ENCODE measurements at regions not wholly inside any gene's neighbourhood (a gene's known extent, or its start where the extent isn't known, plus 50 kb on each side); places are given as distances from the start of the nearest gene placed in this dataset.

DNA sequence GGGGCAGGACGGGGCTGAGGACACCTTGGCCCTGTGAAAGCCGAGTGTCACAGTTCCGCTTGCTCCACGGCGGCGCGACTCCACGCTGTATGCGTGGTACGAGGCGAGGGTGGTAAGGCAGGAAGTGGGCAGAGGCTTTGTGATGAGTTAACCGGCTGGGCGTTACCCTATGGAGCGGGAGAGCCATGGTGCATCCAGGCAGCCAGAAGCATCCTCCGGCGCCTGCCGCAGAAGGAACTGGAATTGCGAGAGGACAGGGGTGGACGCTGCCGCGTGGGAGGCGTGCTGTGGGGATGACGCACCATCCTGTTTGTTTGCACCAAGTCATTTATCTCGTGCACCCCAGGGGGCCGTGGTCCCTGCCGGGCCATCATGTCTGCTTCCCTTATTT is 643.9 kb downstream of the BRD1 start:
- DNase-seq: no peak
- H3K36me3 ChIP-seq (replicated peaks; ENCODE audit: insufficient read depth, low read length): no peaks in the 10 kb centered on the region
- H2AFZ ChIP-seq (ENCODE audit: low read length): no peak overlapping the region
- no peaks in the 10 kb centered on the region for H3K9me3 ChIP-seq (replicated peaks; ENCODE audit: insufficient read depth, low read length)
- H3K4me1 ChIP-seq (ENCODE audit: low read length): no peaks in the 10 kb centered on the region
- peaks cover 63% of the 10 kb centered on the region for H3K27me3 ChIP-seq (replicated peaks; ENCODE audit: insufficient read depth, low read length)
- H3K79me2 ChIP-seq (ENCODE audit: low read length): no peaks in the 10 kb centered on the region
- H3F3A ChIP-seq (ENCODE audit: insufficient read depth, low read length): no peaks in the 10 kb centered on the region
- H4K20me1 ChIP-seq (ENCODE audit: insufficient read depth, low read length): no peaks in the 10 kb centered on the region
- no peak overlapping the region for H3K9ac ChIP-seq (ENCODE audit: low read length)
- no peaks in the 10 kb centered on the region for H3K9me2 ChIP-seq (replicated peaks; ENCODE audit: insufficient read depth, low read length)
- no peak overlapping the region for H3K27ac ChIP-seq (ENCODE audit: low read length)
- no peak overlapping the region for H3K4me2 ChIP-seq (ENCODE audit: low read depth, low read length)
- no peak overlapping the region for H3K4me3 ChIP-seq (ENCODE audit: low read length)
- TF ChIP-seq EZH2 (optimal IDR thresholded peaks at IDR 0.05; ENCODE audit: low read depth, low read length): no peak
- TF ChIP-seq, protein P1, sequence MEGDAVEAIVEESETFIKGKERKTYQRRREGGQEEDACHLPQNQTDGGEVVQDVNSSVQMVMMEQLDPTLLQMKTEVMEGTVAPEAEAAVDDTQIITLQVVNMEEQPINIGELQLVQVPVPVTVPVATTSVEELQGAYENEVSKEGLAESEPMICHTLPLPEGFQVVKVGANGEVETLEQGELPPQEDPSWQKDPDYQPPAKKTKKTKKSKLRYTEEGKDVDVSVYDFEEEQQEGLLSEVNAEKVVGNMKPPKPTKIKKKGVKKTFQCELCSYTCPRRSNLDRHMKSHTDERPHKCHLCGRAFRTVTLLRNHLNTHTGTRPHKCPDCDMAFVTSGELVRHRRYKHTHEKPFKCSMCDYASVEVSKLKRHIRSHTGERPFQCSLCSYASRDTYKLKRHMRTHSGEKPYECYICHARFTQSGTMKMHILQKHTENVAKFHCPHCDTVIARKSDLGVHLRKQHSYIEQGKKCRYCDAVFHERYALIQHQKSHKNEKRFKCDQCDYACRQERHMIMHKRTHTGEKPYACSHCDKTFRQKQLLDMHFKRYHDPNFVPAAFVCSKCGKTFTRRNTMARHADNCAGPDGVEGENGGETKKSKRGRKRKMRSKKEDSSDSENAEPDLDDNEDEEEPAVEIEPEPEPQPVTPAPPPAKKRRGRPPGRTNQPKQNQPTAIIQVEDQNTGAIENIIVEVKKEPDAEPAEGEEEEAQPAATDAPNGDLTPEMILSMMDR (IDR thresholded peaks at IDR 0.05; ENCODE audit: low read length): no peak
- no peak for TF ChIP-seq EZH2phosphoT487 (IDR thresholded peaks at IDR 0.05; ENCODE audit: low read length)

DNA sequence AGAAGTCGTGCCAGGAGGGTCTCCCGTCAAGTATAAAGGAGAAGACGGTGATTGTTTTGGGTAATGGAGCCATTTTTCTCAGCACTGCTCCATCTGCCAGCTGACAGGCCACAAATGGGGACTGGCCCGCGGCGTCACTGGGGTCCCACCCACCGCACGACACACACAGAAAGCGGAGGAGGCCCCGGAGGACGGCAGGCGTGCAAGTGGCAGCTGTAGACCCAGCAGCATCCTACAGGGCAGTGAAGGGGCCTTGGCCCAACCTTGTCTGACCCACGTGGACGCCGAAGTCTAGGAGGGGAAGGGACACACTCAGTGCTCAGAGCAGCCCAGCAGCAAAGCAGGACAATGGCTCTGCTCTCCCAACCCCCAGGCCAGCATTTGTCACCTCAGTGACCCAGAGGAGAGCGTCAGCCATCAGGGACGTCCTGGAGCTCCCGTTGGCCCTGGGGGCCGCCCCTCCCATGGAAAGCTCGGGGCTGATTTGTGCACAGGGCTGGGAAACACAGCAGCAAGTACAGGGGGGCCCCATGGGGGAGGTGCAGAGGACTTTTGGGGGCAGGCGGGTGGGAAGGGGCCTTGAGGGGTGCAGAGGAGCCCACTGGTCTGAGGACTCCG is 644.4 kb downstream of the BRD1 start:
- Histone ChIP-seq H3K9ac (ENCODE audit: low read length) (no peak overlapping the region), H3K27ac (ENCODE audit: low read length) (no peak overlapping the region), H3K36me3 (replicated peaks; ENCODE audit: insufficient read depth, low read length) (no peaks in the 10 kb centered on the region), H3K9me3 (replicated peaks; ENCODE audit: insufficient read depth, low read length) (no peaks in the 10 kb centered on the region), H2AFZ (ENCODE audit: low read length) (no peak overlapping the region), H4K20me1 (ENCODE audit: insufficient read depth, low read length) (no peaks in the 10 kb centered on the region), H3K9me2 (replicated peaks; ENCODE audit: insufficient read depth, low read length) (no peaks in the 10 kb centered on the region), H3K27me3 (replicated peaks; ENCODE audit: insufficient read depth, low read length) (peaks cover 59% of the 10 kb centered on the region), H3K4me3 (ENCODE audit: low read length) (no peak overlapping the region), H3K4me1 (ENCODE audit: low read length) (no peaks in the 10 kb centered on the region), H3F3A (ENCODE audit: insufficient read depth, low read length) (no peaks in the 10 kb centered on the region), H3K79me2 (ENCODE audit: low read length) (no peaks in the 10 kb centered on the region), H3K4me2 (ENCODE audit: low read depth, low read length) (no peak overlapping the region)
- DNase-seq: no peak
- TF ChIP-seq EZH2 (optimal IDR thresholded peaks at IDR 0.05; ENCODE audit: low read depth, low read length): no peak
- no peak for TF ChIP-seq EZH2phosphoT487 (IDR thresholded peaks at IDR 0.05; ENCODE audit: low read length)
- TF ChIP-seq, protein P1 (IDR thresholded peaks at IDR 0.05; ENCODE audit: low read length): no peak

DNA sequence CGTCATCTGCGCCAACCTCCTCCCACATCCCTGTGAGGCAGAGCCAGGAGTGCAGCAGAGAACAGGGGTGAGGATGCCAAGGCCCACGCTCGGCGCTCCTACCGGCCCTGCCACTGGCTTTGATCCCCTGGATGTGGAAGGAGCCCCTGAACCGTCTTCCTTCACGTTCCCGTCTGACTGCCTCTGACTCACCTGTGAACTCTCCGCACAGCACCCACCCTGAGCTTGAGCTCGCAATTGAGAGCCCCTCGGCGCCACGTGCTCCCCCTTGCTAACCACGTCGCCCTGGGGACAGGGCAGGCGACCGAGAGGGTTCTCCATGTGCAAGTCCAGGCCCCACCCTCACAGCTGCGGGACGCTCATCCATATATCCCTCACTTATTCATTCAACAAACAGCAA is 645.3 kb downstream of the BRD1 start:
- Histone ChIP-seq H3K9me2 (replicated peaks; ENCODE audit: insufficient read depth, low read length) (no peaks in the 10 kb centered on the region), H3K27me3 (replicated peaks; ENCODE audit: insufficient read depth, low read length) (peaks cover 58% of the 10 kb centered on the region), H3K79me2 (ENCODE audit: low read length) (no peaks in the 10 kb centered on the region), H3K27ac (ENCODE audit: low read length) (no peak overlapping the region), H3K9me3 (replicated peaks; ENCODE audit: insufficient read depth, low read length) (no peaks in the 10 kb centered on the region), H3K9ac (ENCODE audit: low read length) (no peak overlapping the region), H3K4me2 (ENCODE audit: low read depth, low read length) (no peak overlapping the region), H3K4me1 (ENCODE audit: low read length) (no peaks in the 10 kb centered on the region), H3K36me3 (replicated peaks; ENCODE audit: insufficient read depth, low read length) (no peaks in the 10 kb centered on the region), H3K4me3 (ENCODE audit: low read length) (no peak overlapping the region), H2AFZ (ENCODE audit: low read length) (no peak overlapping the region), H3F3A (ENCODE audit: insufficient read depth, low read length) (no peaks in the 10 kb centered on the region), H4K20me1 (ENCODE audit: insufficient read depth, low read length) (no peaks in the 10 kb centered on the region)
- no peak for DNase-seq
- TF ChIP-seq, protein P1 (IDR thresholded peaks at IDR 0.05; ENCODE audit: low read length): no peak
- TF ChIP-seq EZH2 (optimal IDR thresholded peaks at IDR 0.05; ENCODE audit: low read depth, low read length): no peak
- TF ChIP-seq EZH2phosphoT487 (IDR thresholded peaks at IDR 0.05; ENCODE audit: low read length): no peak

Data from MM.1S (cell line).